SK-N-SH (cell line): ENCODE measurements at regions not wholly inside any gene's neighbourhood (a gene's known extent, or its start where the extent isn't known, plus 50 kb on each side); places are given as distances from the start of the nearest gene placed in this dataset.

Source experiments
- EP300 ChIP-seq, 2 experiments: IDR thresholded peaks; 2 replicates each; pipeline versions ENCODE4 v1.4.0 to v1.6.1; 2012; ENCODE audit warnings: borderline replicate concordance in 1 of 2, low read depth in 1 of 2, low read length in 1 of 2
- EZH2phosphoT487 ChIP-seq: fragments of 200-600 bp; sonication (generic); IDR thresholded peaks from 2 replicates; pipeline ENCODE4 v1.6.1; 2017; ENCODE audit warnings: low read depth, mixed run types, mild to moderate bottlenecking, antibody characterized with exemption, moderate library complexity, borderline replicate concordance
- FOXM1 ChIP-seq: IDR thresholded peaks from 2 replicates; pipeline ENCODE4 v1.4.0; 2012; ENCODE audit warnings: low read depth, mild to moderate bottlenecking
- NFIC ChIP-seq: IDR thresholded peaks from 2 replicates; pipeline ENCODE4 v1.4.0; 2012; ENCODE audit warnings: borderline replicate concordance
- POLR2AphosphoS5 ChIP-seq: IDR thresholded peaks from 2 replicates; pipeline ENCODE4 v1.6.1; 2012; ENCODE audit warnings: low read depth, low read length
- REST ChIP-seq: IDR thresholded peaks from 2 replicates; pipeline ENCODE4 v1.6.1; 2012; ENCODE audit warnings: mild to moderate bottlenecking, low read depth, low read length, moderate library complexity
- TAF1 ChIP-seq: IDR thresholded peaks from 2 replicates; pipeline ENCODE4 v1.6.1; 2012; ENCODE audit warnings: low read depth, mild to moderate bottlenecking, low read length, moderate library complexity, borderline replicate concordance
- TF ChIP-seq, protein P1 (sequence below): IDR thresholded peaks from 2 replicates; pipeline ENCODE4 v1.4.0; 2012; ENCODE audit warnings: low read depth
- TF ChIP-seq, protein P2 (sequence below): fragments of 200-600 bp; sonication (generic); IDR thresholded peaks from 2 replicates; pipeline ENCODE4 v1.6.1; 2017; ENCODE audit warnings: antibody characterized with exemption, mild to moderate bottlenecking, moderate library complexity
- TF ChIP-seq, protein P3 (sequence below): fragments of 150-350 bp; IDR thresholded peaks from 2 replicates; pipeline ENCODE4 v1.6.1; 2017; ENCODE audit warnings: antibody characterized with exemption, low read length, low read depth, borderline replicate concordance
- TF ChIP-seq, protein P4 (sequence below): IDR thresholded peaks from 2 replicates; pipeline ENCODE4; 2012

- TF ChIP-seq POLR2AphosphoS5 (no peak), TAF1 (no peak), EP300 (IDR thresholded peaks at IDR 0.05; ENCODE audit: borderline replicate concordance in 1 of 2, low read depth in 1 of 2, low read length in 1 of 2) (no peak), REST (no peak), FOXM1 (no peak), NFIC (no peak), EZH2phosphoT487 (no peak)
- TF ChIP-seq, protein P1, sequence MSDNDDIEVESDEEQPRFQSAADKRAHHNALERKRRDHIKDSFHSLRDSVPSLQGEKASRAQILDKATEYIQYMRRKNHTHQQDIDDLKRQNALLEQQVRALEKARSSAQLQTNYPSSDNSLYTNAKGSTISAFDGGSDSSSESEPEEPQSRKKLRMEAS, result no peak
- TF ChIP-seq, protein P2, sequence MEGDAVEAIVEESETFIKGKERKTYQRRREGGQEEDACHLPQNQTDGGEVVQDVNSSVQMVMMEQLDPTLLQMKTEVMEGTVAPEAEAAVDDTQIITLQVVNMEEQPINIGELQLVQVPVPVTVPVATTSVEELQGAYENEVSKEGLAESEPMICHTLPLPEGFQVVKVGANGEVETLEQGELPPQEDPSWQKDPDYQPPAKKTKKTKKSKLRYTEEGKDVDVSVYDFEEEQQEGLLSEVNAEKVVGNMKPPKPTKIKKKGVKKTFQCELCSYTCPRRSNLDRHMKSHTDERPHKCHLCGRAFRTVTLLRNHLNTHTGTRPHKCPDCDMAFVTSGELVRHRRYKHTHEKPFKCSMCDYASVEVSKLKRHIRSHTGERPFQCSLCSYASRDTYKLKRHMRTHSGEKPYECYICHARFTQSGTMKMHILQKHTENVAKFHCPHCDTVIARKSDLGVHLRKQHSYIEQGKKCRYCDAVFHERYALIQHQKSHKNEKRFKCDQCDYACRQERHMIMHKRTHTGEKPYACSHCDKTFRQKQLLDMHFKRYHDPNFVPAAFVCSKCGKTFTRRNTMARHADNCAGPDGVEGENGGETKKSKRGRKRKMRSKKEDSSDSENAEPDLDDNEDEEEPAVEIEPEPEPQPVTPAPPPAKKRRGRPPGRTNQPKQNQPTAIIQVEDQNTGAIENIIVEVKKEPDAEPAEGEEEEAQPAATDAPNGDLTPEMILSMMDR, result no peak
- TF ChIP-seq, protein P3, sequence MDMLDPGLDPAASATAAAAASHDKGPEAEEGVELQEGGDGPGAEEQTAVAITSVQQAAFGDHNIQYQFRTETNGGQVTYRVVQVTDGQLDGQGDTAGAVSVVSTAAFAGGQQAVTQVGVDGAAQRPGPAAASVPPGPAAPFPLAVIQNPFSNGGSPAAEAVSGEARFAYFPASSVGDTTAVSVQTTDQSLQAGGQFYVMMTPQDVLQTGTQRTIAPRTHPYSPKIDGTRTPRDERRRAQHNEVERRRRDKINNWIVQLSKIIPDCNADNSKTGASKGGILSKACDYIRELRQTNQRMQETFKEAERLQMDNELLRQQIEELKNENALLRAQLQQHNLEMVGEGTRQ, result no peak
- TF ChIP-seq, protein P4, sequence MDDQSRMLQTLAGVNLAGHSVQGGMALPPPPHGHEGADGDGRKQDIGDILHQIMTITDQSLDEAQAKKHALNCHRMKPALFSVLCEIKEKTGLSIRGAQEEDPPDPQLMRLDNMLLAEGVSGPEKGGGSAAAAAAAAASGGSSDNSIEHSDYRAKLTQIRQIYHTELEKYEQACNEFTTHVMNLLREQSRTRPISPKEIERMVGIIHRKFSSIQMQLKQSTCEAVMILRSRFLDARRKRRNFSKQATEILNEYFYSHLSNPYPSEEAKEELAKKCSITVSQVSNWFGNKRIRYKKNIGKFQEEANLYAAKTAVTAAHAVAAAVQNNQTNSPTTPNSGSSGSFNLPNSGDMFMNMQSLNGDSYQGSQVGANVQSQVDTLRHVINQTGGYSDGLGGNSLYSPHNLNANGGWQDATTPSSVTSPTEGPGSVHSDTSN, result no peak
These were observed 65.7 kb upstream of the DARS1 start for GRCh38 chr2:136051001-136051724.
